ENCODE measurements at regions not wholly inside any gene's neighbourhood (a gene's known extent, or its start where the extent isn't known, plus 50 kb on each side); places are given as distances from the start of the nearest gene placed in this dataset.

- peaks cover 6% of the 10 kb centered on the region for H3K4me1 Mint-ChIP-seq (ENCODE audit: low read depth, unreplicated experiment)
- peaks cover 3% of the 10 kb centered on the region for H3K9me3 Mint-ChIP-seq (ENCODE audit: unreplicated experiment)
- no peak for DNase-seq
- no peak overlapping the region for H3K27ac Mint-ChIP-seq (ENCODE audit: unreplicated experiment)
- no peak for TF ChIP-seq CTCF (IDR thresholded peaks at IDR 0.05; ENCODE audit: partially characterized antibody, unreplicated experiment)
- H3K27me3 Mint-ChIP-seq (ENCODE audit: unreplicated experiment), result no peaks in the 10 kb centered on the region
- H3K36me3 Mint-ChIP-seq (ENCODE audit: unreplicated experiment), result peaks cover 15% of the 10 kb centered on the region
- no peak overlapping the region for H3K4me3 Mint-ChIP-seq (ENCODE audit: unreplicated experiment)
Observed at GRCh38 chr2:14942987-14943386, 310.5 kb downstream of the LRATD1 start.

- H3K36me3 Mint-ChIP-seq (ENCODE audit: unreplicated experiment), result peaks cover 15% of the 10 kb centered on the region
Observed at GRCh38 chr2:14944562-14945346, 312.2 kb downstream of the LRATD1 start.

GRCh38 chr2:14951569-14952285 is 319.2 kb downstream of the LRATD1 start:
- no peak for DNase-seq
- Mint-ChIP-seq H3K36me3 (ENCODE audit: unreplicated experiment) (peaks cover 9% of the 10 kb centered on the region), H3K9me3 (ENCODE audit: unreplicated experiment) (peaks cover 3% of the 10 kb centered on the region), H3K4me1 (ENCODE audit: low read depth, unreplicated experiment) (no peaks in the 10 kb centered on the region), H3K27ac (ENCODE audit: unreplicated experiment) (no peak overlapping the region), H3K4me3 (ENCODE audit: unreplicated experiment) (no peak overlapping the region), H3K27me3 (ENCODE audit: unreplicated experiment) (peaks cover 1% of the 10 kb centered on the region)
- TF ChIP-seq CTCF (IDR thresholded peaks at IDR 0.05; ENCODE audit: partially characterized antibody, unreplicated experiment), result no peak

More at GRCh38 chr2:14944562-14945346, 312.2 kb downstream of the LRATD1 start:
- DNase-seq, result peak; percentile 49
- H3K4me1 Mint-ChIP-seq (ENCODE audit: low read depth, unreplicated experiment), result peaks cover 6% of the 10 kb centered on the region
- no peak overlapping the region for H3K4me3 Mint-ChIP-seq (ENCODE audit: unreplicated experiment)
- H3K27ac Mint-ChIP-seq (ENCODE audit: unreplicated experiment), result peak overlapping the region; percentile 16
- no peak for TF ChIP-seq CTCF (IDR thresholded peaks at IDR 0.05; ENCODE audit: partially characterized antibody, unreplicated experiment)
- H3K27me3 Mint-ChIP-seq (ENCODE audit: unreplicated experiment), result no peaks in the 10 kb centered on the region
- H3K9me3 Mint-ChIP-seq (ENCODE audit: unreplicated experiment), result peaks cover 3% of the 10 kb centered on the region

- Mint-ChIP-seq H3K9me3 (ENCODE audit: unreplicated experiment) (peaks cover 3% of the 10 kb centered on the region), H3K27ac (ENCODE audit: unreplicated experiment) (no peak overlapping the region), H3K4me3 (ENCODE audit: unreplicated experiment) (no peak overlapping the region), H3K4me1 (ENCODE audit: low read depth, unreplicated experiment) (no peaks in the 10 kb centered on the region), H3K27me3 (ENCODE audit: unreplicated experiment) (peaks cover 2% of the 10 kb centered on the region), H3K36me3 (ENCODE audit: unreplicated experiment) (peaks cover 9% of the 10 kb centered on the region)
- TF ChIP-seq CTCF (IDR thresholded peaks at IDR 0.05; ENCODE audit: partially characterized antibody, unreplicated experiment), result no peak
- no peak for DNase-seq
Observed at GRCh38 chr2:14952400-14952963, 320.0 kb downstream of the LRATD1 start.
